SK-N-SH (cell line): ENCODE measurements at regions not wholly inside any gene's neighbourhood (a gene's known extent, or its start where the extent isn't known, plus 50 kb on each side); places are given as distances from the start of the nearest gene placed in this dataset.

Source experiments
- CHD2 ChIP-seq: fragments of 150-350 bp; IDR thresholded peaks from 2 replicates; pipeline ENCODE4 v1.6.1; 2018; ENCODE audit warnings: low read length; ENCODE audit not compliant: partially characterized antibody
- CTCF ChIP-seq: fragments of 200-600 bp; sonication (generic); IDR thresholded peaks from 2 replicates; pipeline ENCODE4 v1.6.1; 2017; ENCODE audit warnings: antibody characterized with exemption, mild to moderate bottlenecking, moderate library complexity
- EP300 ChIP-seq, 2 experiments: IDR thresholded peaks; 2 replicates each; pipeline versions ENCODE4 v1.4.0 to v1.6.1; 2012; ENCODE audit warnings: borderline replicate concordance in 1 of 2, low read depth in 1 of 2, low read length in 1 of 2
- JUND ChIP-seq: IDR thresholded peaks from 2 replicates; pipeline ENCODE4 v1.4.0; 2012
- MAX ChIP-seq: IDR thresholded peaks from 2 replicates; pipeline ENCODE4 v1.4.0; 2012; ENCODE audit warnings: low read depth
- NFIC ChIP-seq: IDR thresholded peaks from 2 replicates; pipeline ENCODE4 v1.4.0; 2012; ENCODE audit warnings: borderline replicate concordance
- PBX3 ChIP-seq: IDR thresholded peaks from 2 replicates; pipeline ENCODE4; 2012
- POLR2AphosphoS5 ChIP-seq: IDR thresholded peaks from 2 replicates; pipeline ENCODE4 v1.6.1; 2012; ENCODE audit warnings: low read depth, low read length
- REST ChIP-seq: IDR thresholded peaks from 2 replicates; pipeline ENCODE4 v1.6.1; 2012; ENCODE audit warnings: mild to moderate bottlenecking, low read depth, low read length, moderate library complexity
- TAF1 ChIP-seq: IDR thresholded peaks from 2 replicates; pipeline ENCODE4 v1.6.1; 2012; ENCODE audit warnings: low read depth, mild to moderate bottlenecking, low read length, moderate library complexity, borderline replicate concordance
- TEAD4 ChIP-seq: IDR thresholded peaks from 2 replicates; pipeline ENCODE4 v1.4.0; 2012; ENCODE audit warnings: mild to moderate bottlenecking, borderline replicate concordance; ENCODE audit not compliant: insufficient read depth

- TF ChIP-seq CTCF (peak; percentile 15; the same call in 1 of the 2 replicates), PBX3 (no peak), CHD2 (no peak), EP300 (IDR thresholded peaks at IDR 0.05; ENCODE audit: borderline replicate concordance in 1 of 2, low read depth in 1 of 2, low read length in 1 of 2) (no peak), POLR2AphosphoS5 (no peak), JUND (no peak), TAF1 (no peak), NFIC (no peak), REST (no peak), MAX (no peak), TEAD4 (no peak)
These were observed 126.9 kb upstream of the UFL1 start for GRCh38 chr6:96394727-96395126.
